NCI-H187 (cell line): ENCODE measurements at regions not wholly inside any gene's neighbourhood (a gene's known extent, or its start where the extent isn't known, plus 50 kb on each side); places are given as distances from the start of the nearest gene placed in this dataset.
"Not testable (repeated sequence)": the region's sequence is repeated elsewhere in the genome, so short reads cannot be mapped to it uniquely, and the experiment has no call there.

Source experiments
- DNase-seq, 2 experiments: peaks; one replicate each; lab custom pipeline; 2025; lab: John Stamatoyannopoulos, UW

DNA sequence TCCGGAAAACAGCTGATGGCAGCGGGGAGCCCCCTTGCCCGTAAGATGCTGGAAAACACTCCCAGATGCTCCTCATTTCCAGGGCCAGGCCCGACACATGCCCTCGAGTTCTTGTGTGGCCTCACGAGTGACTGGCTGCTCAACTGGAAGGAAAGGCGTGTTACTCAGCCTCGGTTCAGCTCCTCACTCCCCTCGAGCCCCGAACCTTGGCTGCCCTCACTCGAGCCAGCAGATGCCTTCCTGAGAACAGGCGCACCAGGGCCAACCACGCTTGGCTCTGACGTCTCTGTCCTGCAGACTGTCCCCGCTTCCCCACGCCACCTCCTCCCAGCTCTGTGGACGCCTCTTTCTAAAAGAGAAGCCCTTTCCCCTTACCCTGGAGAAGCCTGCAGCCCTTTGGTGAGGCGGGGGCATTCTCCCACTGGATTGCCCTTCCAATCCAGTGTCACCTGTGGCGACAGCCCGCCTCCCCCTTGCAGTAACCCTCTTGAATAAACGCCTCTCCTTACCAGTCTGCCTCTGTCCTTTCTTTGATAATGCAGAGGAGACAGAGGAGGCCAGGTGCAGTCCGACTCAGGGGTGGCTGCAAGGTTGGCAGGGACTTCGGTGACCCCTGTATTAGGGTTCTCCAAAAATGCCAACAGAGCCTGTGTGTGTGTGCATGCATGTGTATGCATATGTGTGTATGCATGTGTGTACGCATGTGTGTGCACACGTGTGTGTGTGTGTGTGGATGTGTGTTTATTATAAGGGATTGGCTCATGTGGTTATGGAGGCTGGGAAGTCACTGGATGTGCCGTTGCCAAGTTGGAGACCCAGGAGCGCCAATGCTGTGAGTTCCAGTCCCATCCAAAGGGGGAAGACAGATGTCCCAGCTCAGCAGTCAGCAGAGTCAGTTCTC, 166.3 kb downstream of the KIF26A start:
- DNase-seq, result no peak

DNA sequence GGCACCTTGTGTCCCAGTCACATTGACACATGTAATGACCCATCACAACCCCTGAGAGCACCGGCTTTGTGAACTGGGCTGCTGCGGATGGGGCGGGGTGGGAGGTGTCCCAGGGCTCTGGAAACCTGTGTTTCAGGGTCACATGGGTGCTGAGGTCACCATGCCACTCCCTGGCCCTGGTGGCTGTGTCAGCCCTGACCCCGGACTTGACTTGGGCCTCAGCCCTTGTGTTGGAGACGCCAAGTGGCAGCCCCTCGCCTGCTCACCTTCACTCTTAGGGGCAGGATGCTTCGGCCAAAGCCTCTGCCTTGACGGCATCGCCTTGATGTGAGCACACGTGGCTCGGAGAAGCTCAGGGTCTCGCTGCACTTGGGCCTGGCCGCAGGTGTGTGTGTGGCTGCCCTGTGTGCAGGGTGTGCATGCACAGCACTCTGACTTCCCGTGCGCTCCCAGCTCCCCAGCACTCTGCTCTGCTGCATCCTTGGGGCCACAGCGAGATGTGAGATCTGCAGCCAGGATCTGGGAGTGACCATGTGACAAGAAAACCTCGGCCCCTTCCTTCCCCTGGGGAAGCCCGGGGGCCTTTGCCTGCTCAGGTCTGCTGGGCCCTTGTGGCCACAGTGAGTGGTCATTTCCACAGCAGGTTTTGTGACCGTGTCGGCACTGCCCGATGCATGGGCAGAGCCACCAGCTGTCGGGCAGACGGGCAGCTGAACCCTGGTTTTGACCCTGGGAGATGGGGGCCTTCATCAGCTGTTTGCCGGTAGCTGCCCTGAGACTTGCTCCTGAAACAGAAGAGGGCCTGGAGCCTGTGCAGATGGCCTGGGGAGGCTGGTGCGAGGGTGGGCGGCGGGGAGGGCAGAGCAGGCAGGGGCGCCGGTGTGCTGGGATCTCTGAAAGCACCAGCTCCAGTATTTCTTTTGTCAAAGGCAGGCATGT, 167.4 kb downstream of the KIF26A start:
- no peak for DNase-seq

DNA sequence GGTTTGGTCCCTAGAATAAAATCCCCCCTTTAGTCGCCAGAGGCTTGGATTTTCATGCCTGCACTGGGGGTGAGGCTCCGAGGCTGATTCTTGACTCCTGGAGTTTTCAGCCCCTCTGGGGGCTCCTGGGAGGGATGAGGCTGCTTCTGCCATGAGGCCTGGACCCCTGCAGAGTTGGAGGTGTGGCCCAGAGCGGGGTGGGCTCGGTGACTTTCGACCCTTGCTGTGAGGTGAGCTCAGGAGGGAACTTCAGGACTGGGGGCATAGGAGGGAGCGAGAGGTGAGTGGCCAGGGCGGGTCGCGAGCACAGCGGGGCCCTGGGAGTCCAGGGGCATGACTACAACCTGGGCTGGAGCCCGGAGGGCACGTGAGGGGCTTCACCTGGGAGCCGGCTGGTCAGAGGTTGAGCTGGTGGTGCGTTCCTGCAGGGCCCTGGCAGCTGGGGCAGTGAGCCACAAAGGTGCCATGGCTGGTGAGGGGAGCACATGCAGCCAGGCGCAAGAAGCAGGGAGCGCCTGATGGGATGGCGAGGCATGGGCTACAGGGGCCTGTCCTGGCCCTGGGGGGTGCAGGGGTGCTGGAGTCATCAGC, 168.2 kb downstream of the KIF26A start:
- no peak for DNase-seq

DNA sequence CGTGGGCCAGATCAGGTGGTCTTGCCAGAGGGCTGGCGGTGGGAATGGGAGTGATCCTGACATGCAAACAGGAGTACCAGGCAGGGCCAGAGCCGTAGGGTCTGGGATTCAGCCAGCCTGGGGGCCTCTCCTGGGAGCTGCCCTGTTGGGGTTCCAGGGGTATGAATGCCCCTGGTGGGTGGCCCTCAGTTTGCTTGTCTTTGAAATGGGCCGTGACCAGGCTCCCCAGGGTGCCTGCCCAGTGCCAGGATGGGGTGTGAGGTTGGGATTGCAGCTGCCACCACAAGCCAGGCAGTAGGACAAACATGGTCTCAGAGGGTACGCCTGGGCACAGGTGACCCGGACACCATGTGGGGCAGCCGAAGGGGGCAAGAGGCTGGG, 168.8 kb downstream of the KIF26A start:
- no peak for DNase-seq

DNA sequence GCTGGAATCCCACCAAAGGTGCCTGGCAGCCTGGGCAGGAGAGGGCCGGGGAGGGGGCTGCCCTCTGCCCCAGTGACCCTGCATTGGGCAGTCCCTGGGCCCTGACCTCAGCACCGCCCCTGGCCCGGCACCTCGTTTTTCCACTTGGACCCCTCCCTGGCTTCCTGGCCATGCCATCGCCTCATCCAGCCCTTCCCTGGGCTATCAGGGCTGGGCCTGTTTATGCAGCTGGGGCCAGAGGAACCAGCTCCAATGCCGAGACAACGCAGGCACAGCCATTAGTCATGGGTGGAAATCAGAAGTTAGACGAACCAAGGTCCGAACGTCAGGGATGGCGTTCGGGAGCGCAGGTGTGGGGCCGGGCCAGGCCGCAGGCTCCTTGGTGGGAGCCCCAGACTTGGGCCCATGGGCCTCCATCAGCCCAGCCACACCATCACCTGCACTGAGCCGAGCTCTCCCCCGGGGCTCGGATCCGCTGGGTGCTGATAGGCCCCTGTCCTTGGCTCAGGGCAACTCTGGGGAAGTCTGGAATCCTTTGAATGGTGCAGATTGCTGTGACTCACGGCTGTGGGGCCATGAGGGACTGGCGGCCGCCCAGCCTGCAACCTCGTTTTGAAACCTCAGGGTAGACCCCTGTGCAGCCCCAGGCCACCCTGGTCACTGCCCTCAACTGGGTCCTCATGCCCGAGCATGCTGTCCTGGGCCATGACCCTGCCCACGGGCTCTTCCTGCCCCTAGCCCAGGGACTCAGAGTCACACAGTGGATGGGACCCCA, 169.4 kb downstream of the KIF26A start:
- DNase-seq, result no peak

DNA sequence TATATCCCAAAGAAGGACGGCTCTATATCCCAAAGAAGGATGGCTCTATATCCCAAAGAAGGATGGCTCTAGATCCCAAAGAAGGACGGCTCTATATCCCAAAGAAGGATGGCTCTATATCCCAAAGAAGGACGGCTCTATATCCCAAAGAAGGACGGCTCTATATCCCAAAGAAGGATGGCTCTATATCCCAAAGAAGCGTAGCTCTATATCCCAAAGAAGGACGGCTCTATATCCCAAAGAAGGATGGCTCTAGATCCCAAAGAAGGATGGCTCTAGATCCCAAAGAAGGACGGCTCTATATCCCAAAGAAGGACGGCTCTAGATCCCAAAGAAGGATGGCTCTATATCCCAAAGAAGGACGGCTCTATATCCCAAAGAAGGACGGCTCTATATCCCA, 170.1 kb downstream of the KIF26A start:
- not testable (repeated sequence) for DNase-seq

DNA sequence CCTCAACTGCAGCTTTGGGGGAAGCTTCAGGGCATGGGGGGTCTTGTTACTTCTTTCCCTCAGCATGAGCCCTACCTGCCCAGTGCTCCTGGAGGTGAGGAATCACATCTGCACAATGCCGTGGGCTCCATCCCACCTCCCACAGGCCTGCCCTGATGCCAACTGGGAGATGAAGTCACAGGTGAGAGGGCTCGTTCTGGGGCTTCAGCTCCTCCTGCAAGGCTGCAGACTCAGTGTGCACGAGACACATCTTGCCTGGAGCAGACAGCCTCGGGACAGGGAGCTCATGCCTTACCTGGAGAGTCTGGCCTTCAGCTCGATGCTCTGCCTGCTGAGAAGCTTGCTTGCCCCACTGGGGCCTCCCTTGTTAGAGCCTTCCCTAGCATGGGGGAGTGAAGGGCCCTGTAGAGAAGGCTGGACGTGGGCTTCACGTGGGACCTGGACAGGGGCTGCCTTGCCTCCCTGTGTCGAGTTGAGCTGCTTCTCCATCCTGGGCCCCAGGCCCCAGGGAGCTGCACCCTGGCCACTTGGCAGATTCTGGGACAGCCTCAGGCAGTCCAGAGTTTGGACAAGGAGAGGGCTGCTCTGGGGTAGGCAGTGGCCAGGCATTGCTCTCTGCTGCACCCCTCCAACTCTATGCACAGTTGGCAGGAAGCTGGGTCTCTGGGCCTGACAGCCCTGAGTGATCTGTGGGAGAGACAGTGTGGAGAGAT, 171.4 kb downstream of the KIF26A start:
- no peak for DNase-seq

DNA sequence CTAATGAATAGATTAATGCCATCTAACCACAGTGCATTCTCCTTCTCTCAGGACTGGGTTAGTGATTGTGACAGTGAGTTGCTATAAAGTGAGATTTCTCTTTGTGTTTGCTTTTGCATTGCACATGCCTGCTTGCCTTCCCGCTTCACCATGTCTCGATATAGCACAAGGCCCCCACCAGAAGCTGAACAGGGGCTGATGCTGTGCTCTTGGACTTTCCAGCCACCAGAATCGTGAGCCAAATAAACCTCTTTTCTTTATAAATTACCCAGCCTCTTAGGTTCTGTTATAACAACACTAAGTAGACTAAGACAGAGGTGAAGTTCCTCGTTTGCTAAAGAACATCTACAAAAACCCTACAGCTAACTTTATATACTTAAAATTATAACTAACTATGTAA, 173.0 kb downstream of the KIF26A start:
- DNase-seq, result no peak

DNA sequence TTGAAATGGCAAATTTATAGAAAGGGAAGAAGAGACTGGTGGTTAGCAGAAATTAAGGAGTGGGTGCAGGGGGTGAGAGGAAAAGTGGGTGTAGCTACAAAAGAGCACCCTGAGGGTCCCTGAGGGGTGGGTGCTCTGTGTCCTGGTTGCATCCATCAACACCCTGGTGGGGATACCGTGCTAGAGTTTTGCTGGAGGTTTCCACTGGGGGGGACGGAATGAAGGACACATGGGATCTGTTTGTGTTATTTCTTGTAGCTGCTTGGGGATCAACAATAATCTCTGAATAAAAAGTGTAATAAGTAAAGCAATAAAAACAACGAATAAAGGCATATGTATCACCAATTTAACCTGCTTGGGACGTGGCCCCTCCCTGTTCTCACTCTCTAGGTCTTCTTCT, 175.3 kb downstream of the KIF26A start:
- no peak for DNase-seq

DNA sequence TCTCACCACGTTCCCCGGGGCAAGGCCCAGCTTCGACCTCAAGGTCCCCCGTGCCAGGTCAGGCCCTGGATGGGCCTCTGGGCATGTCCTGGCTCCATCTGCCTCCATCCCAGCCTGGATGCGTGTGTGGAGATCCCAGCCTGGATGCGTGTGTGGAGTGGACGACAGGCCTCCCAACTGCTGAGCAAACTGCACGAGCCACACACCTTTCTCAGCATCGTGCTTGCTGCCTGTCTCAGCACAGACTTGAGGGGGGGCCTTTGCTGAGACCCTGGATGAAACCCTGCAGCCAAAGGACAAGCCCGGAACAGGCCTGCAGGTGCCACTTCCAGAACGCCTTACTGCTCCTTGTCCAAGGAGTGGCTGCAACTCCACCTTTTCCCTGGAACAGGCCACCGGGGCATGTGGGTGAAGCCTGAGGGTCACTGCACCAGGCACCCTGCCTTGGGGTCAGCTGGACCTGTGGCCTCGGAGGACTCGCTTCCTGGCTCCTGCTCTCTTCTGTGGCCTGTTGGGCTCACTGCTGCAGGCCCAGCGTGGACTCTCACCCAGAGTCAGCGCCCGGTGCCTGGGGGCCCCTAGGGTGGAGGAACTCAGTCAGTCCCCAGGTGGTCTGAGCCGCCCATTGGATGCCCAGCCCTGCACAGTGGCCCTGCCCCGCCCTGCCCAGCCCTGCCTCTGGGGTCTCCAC, 176.0 kb downstream of the KIF26A start:
- DNase-seq, result no peak

DNA sequence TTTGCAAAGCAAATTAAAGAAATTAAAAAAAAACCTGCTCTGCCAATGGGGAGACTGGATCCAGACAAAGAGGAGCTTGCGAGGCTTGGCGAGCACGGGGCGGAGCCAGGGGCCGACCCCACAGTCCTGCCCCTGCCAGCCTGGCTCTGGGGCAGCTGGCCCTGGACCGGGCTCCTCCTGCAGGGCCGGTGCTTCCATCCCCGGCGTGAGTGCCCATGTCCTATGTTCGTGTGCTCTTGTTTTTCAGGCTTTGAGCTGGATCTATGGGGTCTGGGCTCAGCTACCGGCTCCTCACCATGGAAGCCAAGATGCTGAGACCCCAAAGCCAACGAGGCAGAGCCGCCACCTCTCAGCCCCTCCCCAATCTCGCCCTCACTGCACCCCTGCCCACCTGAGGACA, 176.8 kb downstream of the KIF26A start:
- DNase-seq, result no peak

DNA sequence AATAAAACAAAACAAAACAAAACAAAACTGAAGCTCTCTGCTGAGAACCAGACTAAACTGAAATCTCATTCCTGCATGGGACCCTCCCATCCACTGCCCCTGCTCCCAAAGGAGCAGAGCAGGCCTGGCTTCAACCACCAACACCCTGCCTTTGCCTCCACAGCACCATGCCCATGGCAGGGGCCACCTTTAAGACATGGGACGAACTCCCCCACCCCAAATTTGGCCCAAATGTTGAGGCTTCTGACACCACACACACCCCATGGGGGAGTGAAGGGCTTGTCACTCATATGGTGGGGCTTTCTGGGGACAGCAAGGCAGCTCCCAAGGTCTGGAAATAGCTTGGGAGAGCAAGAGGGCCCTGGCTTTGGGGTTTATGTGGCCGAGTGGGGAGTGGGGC, 177.2 kb downstream of the KIF26A start:
- no peak for DNase-seq

DNA sequence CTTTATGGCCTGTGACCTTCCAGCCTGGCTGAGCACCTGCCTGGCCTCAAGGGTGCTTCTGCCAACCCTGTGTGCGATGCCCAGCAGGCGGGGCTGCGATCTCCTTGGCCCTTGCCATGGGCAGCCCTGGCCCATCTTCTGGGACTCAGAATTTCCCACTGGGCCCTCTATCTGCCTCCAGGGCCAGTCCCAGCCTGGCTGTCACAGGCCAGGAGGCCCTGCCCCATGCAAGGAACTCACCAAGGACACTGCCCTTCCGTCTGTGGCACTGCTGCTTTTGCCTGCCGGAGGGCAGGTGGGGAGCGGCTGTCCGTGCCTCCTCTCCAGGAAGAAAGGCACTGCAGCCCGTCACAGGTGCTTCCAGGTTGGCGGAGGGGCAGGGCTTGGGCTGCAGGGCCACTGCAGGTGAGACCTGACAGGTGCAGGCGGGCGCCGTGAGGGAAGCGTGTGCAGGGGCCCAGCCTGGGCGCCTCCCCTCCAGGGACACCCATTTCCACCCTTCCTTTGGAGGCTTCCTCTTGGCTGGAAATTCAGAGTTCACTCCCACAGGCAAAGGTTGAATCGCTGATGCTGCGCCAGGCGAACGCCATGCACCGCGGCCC, 177.8 kb downstream of the KIF26A start:
- no peak for DNase-seq

DNA sequence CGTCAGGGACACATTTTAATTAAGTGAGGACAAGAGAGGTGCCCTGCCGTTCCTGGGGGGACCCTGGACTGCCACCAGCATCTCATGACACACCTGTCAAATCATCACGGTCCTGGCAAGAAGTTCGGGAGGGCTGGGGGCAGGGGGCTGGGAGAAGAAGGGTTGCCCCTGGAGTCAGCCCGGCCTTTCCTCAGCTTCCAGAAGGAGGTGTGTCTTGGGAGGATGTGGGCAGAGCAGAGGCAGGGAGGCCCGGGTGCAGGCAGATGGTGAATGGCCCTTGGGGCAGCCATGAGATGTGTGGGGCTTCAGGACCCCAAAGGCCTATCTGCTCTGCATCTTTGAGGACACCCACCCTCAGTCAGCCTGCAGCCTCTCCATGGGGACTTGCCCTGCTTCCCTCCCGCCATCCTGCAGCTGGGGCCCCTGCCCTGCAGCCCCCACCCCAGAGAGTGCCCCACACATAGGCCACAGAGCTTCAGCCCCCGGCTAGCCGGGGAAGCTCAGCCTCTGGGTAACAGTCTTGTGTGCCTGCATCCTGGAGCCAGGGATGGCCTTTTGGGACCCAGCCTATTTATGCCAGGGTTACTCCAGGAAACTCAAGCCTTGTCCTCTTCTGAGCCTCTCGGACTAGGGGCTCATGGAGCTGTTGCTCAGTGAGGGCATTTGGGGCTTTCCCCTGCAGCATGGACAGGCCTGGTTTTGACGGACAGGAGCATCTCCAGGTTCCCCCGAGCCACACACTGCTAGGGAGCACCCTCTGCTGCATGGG, 178.5 kb downstream of the KIF26A start:
- DNase-seq, result no peak

DNA sequence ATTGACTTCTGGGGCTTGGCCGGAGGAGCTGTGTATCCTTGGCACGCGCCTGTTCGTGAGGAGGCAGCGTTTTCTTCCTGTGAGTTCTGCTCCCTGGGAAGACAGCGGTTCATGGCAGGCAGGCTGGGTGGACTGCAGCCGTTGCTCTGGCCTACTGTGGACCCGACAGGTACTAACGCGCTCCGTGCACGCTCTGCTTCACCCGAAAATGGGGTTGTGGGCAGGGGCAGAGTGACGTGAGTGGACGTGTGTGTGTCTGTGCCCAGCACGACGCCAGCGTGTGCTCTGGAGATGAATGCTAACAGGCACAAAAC, 179.1 kb downstream of the KIF26A start:
- no peak for DNase-seq

DNA sequence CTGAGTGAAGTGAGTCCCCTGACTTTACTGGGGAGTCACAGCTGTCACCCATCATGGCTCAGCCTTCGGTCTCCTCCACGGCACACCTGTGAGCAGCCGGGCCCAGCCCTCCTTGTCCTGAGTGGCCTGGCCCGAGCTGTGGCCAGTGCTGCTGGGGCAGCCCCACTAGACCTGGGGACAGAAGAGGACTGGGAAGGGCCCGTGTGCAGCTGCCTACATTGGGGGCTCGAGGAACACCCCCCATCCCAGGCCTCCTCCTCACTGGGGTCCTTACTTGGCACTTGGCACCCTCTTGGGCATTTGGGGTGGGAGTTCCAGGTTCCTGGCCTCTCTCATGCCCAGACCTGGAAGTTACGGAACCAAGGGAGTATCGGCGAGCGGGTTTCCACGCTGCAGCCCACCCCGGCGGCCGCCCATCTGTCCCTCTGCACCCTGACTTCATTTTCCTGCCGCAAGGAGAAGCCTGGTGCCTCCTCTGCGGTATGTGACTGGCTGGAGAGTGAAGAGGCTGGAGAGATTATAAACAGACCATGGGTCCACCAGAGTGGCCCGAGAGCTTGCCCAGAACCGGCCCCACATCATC, 179.7 kb downstream of the KIF26A start:
- no peak for DNase-seq

DNA sequence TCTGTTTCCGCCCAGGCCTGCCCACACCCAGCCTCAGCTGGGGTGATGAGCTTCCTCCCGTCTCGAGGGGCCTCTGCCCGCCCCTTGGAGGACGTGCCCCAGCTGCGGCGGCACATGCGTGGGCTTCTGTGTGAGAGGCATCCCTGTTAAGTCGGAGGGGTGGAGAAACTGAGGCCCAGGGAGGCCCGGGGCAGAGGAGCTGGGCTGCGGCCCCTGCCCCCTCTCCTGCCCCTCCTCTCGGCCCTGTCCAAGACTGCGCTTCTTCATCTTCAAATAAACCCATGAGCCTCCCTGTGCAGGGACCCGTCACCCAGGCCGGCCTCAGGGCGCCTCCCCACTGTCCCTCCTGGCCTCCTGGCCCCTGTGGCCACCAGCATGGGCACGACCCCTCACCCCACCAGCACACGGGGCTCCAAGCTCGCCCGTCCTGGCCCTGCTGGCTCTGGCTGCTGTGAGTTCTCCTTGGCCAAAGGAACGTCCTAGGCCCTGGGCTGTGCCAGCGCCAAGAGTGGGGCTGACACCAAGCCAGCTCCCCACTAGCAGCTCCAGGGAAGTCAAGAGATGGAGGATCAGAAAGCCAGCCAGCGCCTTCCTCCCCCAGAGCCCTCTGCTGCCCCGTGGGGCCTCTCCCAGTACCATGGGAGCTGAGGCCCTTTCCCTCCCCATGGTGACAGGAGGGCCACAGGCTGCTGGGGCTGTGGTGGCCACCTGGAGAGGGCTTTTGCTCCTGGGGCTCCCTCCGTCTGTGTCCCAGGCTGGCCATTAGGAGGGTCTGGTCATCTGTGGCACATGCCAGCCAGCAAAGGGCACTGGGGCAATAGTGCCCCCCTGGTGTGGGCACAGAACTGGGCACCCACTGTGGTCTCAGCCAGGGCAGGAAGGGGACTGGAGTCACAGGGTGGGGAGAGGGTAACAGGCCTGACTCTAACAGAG, 180.4 kb downstream of the KIF26A start:
- no peak for DNase-seq
